Esophagus squamous epithelium (tissue), 4 donors: ENCODE measurements at regions not wholly inside any gene's neighbourhood (a gene's known extent, or its start where the extent isn't known, plus 50 kb on each side); places are given as distances from the start of the nearest gene placed in this dataset.

Experiments
- CTCF ChIP-seq, 6 experiments: fragments of 450-650 bp in 4 of 6; fragments of 200-600 bp in 2 of 6; sonication (generic) in 2 of 6; IDR thresholded peaks; one replicate each; pipeline ENCODE4 v1.5.1; 2016 to 2019; ENCODE audit warnings: antibody characterized with exemption in 6 of 6, mild to moderate bottlenecking in 4 of 6, moderate library complexity in 4 of 6
- POLR2A ChIP-seq, 4 donors: fragments of 450-650 bp; IDR thresholded peaks; one replicate each; pipeline ENCODE4 v1.6.1; 2017; ENCODE audit warnings: antibody characterized with exemption in 4 of 4, mild to moderate bottlenecking in 4 of 4, moderate library complexity in 3 of 4

- TF ChIP-seq CTCF (IDR thresholded peaks at IDR 0.05) (no peak), POLR2A (IDR thresholded peaks at IDR 0.05) (no peak)
Measured at GRCh38 chr16:86126891-86127290, 227.9 kb downstream of the IRF8 start.
